Testis (tissue), 2 donors: ENCODE measurements at regions not wholly inside any gene's neighbourhood (a gene's known extent, or its start where the extent isn't known, plus 50 kb on each side); places are given as distances from the start of the nearest gene placed in this dataset.

Experiments
- DNase-seq: peaks from one replicate; pipeline ENCODE4 v3.0.0-alpha.2; 2019
- H3K27ac ChIP-seq, 2 donors: fragments of 200-600 bp; sonication (generic); one replicate each; pipeline ENCODE4 v1.5.1; 2019
- H3K27me3 ChIP-seq: fragments of 200-600 bp; sonication (generic); one replicate; pipeline ENCODE4 v1.5.1; 2019
- H3K36me3 ChIP-seq: fragments of 200-600 bp; sonication (generic); one replicate; pipeline ENCODE4 v1.5.1; 2017; ENCODE audit warnings: low read depth; ENCODE audit errors: missing control alignments
- H3K4me1 ChIP-seq: fragments of 200-600 bp; sonication (generic); one replicate; pipeline ENCODE4 v1.5.1; 2019
- H3K4me3 ChIP-seq, 2 donors: fragments of 200-600 bp; sonication (generic); one replicate each; pipeline ENCODE4 v1.5.1; 2017 to 2019
- H3K9me3 ChIP-seq: fragments of 200-600 bp; sonication (generic); one replicate; pipeline ENCODE4 v1.5.1; 2017
- POLR2A ChIP-seq: fragments of 450-650 bp; IDR thresholded peaks from one replicate; pipeline ENCODE4 v1.6.1; 2017; ENCODE audit warnings: antibody characterized with exemption, mild to moderate bottlenecking, moderate library complexity
- WGBS, 2 donors: methylation state at CpG; one replicate each; pipeline ENCODE4 v1.1.5; 2018; 5-methylcytosine and 5-hydroxymethylcytosine counted together
- intact Hi-C: fragments of 100-400 bp; cut with DNase I; formaldehyde crosslinking; loops from one replicate; pipeline ENCODE4 v1.15.1; 2023; ENCODE audit warnings: low total_unique reads
- TF ChIP-seq, protein P1 (sequence below), 3 experiments: fragments of 450-650 bp in 2 of 3; fragments of 200-600 bp in 1 of 3; sonication (generic) in 1 of 3; IDR thresholded peaks; one replicate each; pipeline ENCODE4 v1.5.1; 2016 to 2019; ENCODE audit warnings: antibody characterized with exemption in 3 of 3, mild to moderate bottlenecking in 2 of 3, moderate library complexity in 1 of 3

DNA sequence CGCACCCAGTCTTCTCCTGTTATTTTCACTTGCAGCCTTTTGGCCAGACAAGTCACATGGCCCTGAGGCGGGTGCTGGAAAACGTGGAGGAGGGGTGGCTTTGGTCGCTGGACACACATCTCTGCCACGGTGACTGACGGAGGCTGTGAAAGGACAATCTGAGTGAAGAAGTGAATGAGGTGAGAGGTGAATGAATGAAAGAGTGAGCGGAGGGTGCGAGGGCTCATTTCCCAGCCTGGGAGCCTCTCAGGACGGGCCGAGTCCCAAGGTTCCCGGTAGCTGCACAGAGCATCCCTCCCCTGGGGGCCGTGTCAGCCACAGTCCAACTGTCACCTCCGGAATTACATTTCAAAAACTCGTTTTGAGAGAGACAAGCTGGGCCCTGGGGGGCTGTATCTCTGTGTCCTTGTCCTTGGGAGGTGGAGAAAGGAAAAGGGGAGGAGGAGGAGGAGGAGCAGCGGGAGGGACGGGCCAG is 89.6 kb downstream of the UBIAD1 start:
- no peak for TF ChIP-seq POLR2A
- TF ChIP-seq, protein P1, sequence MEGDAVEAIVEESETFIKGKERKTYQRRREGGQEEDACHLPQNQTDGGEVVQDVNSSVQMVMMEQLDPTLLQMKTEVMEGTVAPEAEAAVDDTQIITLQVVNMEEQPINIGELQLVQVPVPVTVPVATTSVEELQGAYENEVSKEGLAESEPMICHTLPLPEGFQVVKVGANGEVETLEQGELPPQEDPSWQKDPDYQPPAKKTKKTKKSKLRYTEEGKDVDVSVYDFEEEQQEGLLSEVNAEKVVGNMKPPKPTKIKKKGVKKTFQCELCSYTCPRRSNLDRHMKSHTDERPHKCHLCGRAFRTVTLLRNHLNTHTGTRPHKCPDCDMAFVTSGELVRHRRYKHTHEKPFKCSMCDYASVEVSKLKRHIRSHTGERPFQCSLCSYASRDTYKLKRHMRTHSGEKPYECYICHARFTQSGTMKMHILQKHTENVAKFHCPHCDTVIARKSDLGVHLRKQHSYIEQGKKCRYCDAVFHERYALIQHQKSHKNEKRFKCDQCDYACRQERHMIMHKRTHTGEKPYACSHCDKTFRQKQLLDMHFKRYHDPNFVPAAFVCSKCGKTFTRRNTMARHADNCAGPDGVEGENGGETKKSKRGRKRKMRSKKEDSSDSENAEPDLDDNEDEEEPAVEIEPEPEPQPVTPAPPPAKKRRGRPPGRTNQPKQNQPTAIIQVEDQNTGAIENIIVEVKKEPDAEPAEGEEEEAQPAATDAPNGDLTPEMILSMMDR (IDR thresholded peaks at IDR 0.05): no peak
- no peaks in the 10 kb centered on the region for H3K4me1 ChIP-seq
- H3K27me3 ChIP-seq: no peaks in the 10 kb centered on the region
- H3K9me3 ChIP-seq: no peaks in the 10 kb centered on the region
- no peak overlapping the region for H3K4me3 ChIP-seq
- DNase-seq: no peak
- H3K36me3 ChIP-seq: no peaks in the 10 kb centered on the region
- intact Hi-C loops: no loop called here
- H3K27ac ChIP-seq: no peak overlapping the region
- 28 to 36% methylated on average over 16 of the region's 16 CpGs for WGBS, 2 donors

DNA sequence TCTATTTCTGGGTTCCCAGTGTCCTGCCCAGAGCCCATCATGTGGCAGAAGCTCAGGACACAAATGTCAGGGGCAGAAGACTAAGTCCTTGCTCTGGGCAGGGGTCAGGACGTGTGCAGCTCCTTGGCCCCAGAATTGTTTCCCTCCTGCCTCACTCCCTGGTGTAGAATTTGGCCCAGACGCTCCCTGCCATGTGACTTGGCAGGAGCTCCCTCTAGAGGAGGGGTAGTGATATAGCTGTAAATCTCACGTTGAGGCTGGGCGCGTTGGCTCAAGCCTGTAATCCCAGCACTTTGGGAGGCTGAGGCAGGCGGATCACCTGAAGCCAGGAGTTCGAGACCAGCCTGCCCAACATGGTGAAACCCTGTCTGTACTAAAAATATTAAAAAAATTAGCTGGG is 91.2 kb downstream of the UBIAD1 start:
- Histone ChIP-seq H3K9me3 (no peaks in the 10 kb centered on the region), H3K4me1 (no peaks in the 10 kb centered on the region), H3K27ac (no peak overlapping the region), H3K4me3 (no peak overlapping the region), H3K36me3 (no peaks in the 10 kb centered on the region), H3K27me3 (no peaks in the 10 kb centered on the region)
- 75 to 78% methylated on average over 7 of the region's 7 CpGs for WGBS, 2 donors
- no peak for DNase-seq
- intact Hi-C loops: no loop called here
- no peak for TF ChIP-seq POLR2A

DNA sequence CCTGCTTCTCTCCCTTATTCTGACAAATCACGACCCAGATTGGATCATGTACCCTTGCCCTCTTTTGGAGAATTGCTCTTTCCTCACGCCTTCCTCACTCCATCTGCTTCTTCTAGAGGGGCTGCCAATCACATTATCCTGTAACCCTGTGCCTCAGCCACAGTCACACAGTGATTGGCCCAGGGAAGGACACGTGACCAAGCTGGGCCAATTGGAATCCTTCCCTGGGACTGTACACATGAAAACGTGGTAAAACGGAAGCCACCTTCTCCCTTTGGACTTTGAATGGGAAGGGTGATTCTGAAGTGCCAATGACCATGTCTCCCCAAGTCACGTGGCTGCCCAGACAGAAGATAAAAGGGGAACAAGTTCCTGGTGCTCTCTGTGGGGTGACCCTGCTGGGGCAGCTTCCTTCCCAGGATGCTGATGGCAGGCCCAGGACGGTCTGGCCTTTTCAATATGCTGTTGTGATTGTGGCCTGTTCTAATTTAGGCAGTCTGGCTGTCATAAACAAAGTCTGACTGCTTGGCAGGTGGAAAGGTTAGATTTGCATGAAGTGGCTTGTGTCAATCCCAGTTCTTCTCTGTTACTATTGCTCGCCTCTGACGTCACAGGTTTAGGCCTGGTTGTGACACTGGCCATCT is 92.9 kb downstream of the UBIAD1 start:
- DNase-seq: peak; percentile 33
- WGBS, 2 donors: 72 to 78% methylated on average over 9 of the region's 9 CpGs
- no peak for TF ChIP-seq POLR2A
- TF ChIP-seq, protein P1 (IDR thresholded peaks at IDR 0.05): no peak
- no peaks in the 10 kb centered on the region for H3K4me1 ChIP-seq
- intact Hi-C loops: no loop called here
- no peaks in the 10 kb centered on the region for H3K9me3 ChIP-seq
- H3K36me3 ChIP-seq: no peaks in the 10 kb centered on the region
- H3K4me3 ChIP-seq: no peak overlapping the region
- no peaks in the 10 kb centered on the region for H3K27me3 ChIP-seq
- H3K27ac ChIP-seq: no peak overlapping the region

DNA sequence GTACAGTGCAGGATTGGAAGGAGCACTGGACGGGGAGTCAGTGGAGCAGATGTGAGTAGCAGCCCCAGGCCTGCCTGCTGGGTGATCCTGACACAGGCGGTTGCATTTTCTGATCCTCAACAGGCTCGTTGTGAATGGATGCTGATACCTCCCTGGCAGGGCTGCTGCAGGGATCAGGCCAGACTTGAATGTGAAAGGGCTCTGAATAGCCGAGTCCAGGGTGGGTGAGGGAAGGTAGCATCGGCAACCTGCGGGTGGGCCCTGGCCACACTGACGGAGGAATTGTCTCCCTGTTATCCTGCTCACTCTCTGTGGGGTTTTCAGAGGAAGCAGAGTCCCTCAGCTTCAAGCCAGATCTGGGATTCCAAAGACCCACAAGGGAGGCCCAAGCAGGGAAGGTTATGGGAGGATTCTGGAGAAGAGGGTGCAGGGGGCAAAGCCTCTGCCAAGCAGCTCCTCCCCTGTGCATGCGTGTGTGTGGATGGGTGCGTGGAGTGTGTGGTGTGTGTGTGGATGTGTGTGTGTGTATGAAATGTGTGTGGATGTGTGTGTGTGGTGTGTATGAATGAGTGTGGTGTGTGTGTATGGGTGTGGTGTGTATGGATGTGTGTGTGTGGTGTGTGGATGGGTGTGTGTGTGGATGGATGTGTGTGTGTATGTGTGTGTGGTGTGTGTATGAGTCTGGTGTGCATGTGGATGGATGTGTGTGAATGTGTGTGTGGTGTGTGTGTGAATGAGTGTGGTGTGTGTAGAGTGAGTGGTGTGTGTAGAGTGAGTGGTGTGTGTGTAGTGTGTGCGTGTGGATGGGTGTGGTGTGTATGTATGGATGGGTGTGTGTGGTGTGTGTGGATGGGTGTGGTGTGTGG is 100.3 kb downstream of the UBIAD1 start:
- H3K4me3 ChIP-seq: no peak overlapping the region
- no peak overlapping the region for H3K27ac ChIP-seq
- WGBS, 2 donors: 76 to 83% methylated on average over 9 to 10 of the region's 10 CpGs
- no peaks in the 10 kb centered on the region for H3K27me3 ChIP-seq
- no peak for DNase-seq
- H3K4me1 ChIP-seq: no peaks in the 10 kb centered on the region
- H3K36me3 ChIP-seq: no peaks in the 10 kb centered on the region
- intact Hi-C loops: no loop called here
- TF ChIP-seq POLR2A: no peak
- TF ChIP-seq, protein P1 (IDR thresholded peaks at IDR 0.05): no peak
- no peaks in the 10 kb centered on the region for H3K9me3 ChIP-seq

DNA sequence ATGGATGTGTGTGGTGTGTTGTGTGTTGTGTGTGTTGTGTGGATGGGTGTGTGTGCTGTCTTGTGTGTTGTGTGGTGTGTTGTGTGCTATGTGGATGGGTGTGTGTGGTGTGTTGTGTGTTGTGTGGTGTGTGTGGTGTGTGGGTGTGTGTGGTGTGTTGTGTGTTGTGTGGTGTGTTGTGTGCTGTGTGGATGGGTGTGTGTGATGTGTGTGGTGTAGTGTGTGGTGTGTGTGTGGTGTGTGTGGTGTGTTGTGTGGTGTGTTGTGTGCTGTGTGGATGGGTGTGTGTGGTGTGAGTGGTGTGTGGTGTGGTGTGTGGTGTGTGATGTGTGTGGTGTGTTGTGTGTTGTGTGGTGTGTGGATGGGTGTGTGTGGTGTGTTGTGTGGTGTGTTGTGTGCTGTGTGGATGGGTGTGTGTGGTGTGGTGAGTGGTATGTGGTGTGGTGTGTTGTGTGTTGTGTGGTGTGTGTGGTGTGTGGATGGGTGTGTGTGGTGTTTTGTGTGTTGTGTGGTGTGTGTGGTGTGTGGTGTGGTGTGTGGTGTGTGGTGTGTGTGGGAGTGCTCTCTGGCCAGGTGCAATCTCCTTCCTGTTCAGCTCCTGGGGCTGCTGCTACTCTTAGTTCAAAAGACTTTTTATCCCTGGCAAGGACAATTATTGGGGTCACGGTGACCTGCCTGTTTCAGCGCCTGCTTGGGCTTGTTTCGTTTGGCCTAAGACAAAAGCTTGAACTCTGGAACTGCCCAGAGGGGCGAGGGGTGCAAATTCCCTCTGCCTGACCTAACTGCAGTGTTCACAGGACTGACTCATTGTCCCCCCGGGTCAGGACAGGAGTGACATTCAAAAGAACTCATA is 101.1 kb downstream of the UBIAD1 start:
- no peaks in the 10 kb centered on the region for H3K9me3 ChIP-seq
- TF ChIP-seq POLR2A: no peak
- TF ChIP-seq, protein P1 (IDR thresholded peaks at IDR 0.05): no peak
- WGBS, 2 donors: 25 to 27% methylated on average over 3 to 5 of the region's 5 CpGs
- no peaks in the 10 kb centered on the region for H3K27me3 ChIP-seq
- H3K4me3 ChIP-seq: no peak overlapping the region
- H3K4me1 ChIP-seq: no peaks in the 10 kb centered on the region
- H3K36me3 ChIP-seq: no peaks in the 10 kb centered on the region
- H3K27ac ChIP-seq: no peak overlapping the region
- no peak for DNase-seq
- intact Hi-C loops: no loop called here
